MM.1S (cell line): ENCODE measurements at regions not wholly inside any gene's neighbourhood (a gene's known extent, or its start where the extent isn't known, plus 50 kb on each side); places are given as distances from the start of the nearest gene placed in this dataset.

Experiments
- DNase-seq: peaks from one replicate; pipeline ENCODE4 v3.0.0-alpha.2; 2015
- H2AFZ ChIP-seq: fragments of 300-600 bp; sonication (generic); 2 replicates; pipeline ENCODE4 v1.6.0; 2016; ENCODE audit warnings: antibody characterized with exemption, low read length
- H3F3A ChIP-seq: fragments of 300-600 bp; sonication (generic); 2 replicates; pipeline ENCODE4 v1.6.1; 2016; ENCODE audit warnings: mild to moderate bottlenecking, antibody characterized with exemption, low read length, moderate library complexity, mixed read lengths; ENCODE audit not compliant: insufficient read depth
- H3K27ac ChIP-seq: fragments of 300-600 bp; sonication (generic); 2 replicates; pipeline ENCODE4 v1.5.1; 2016; ENCODE audit warnings: mild to moderate bottlenecking, low read length
- H3K27me3 ChIP-seq: fragments of 300-600 bp; sonication (generic); replicated peaks from 2 replicates; pipeline ENCODE4 v1.6.0; 2016; ENCODE audit warnings: low read length; ENCODE audit not compliant: insufficient read depth
- H3K36me3 ChIP-seq: fragments of 300-600 bp; sonication (generic); replicated peaks from 2 replicates; pipeline ENCODE4 v1.6.1; 2016; ENCODE audit warnings: mild to moderate bottlenecking, low read length, mixed read lengths; ENCODE audit not compliant: insufficient read depth
- H3K4me1 ChIP-seq: fragments of 300-600 bp; sonication (generic); 2 replicates; pipeline ENCODE4 v1.6.1; 2016; ENCODE audit warnings: low read length, mixed read lengths
- H3K4me2 ChIP-seq: fragments of 300-600 bp; sonication (generic); 2 replicates; pipeline ENCODE4 v1.6.0; 2016; ENCODE audit warnings: low read depth, low read length
- H3K4me3 ChIP-seq: fragments of 300-600 bp; sonication (generic); 2 replicates; pipeline ENCODE4 v1.5.1; 2016; ENCODE audit warnings: low read length, mixed read lengths
- H3K79me2 ChIP-seq: fragments of 300-600 bp; sonication (generic); 2 replicates; pipeline ENCODE4 v1.6.1; 2016; ENCODE audit warnings: mixed run types, low read length, mixed read lengths
- H3K9ac ChIP-seq: fragments of 300-600 bp; sonication (generic); 2 replicates; pipeline ENCODE4 v1.6.1; 2016; ENCODE audit warnings: low read length, mixed read lengths
- H3K9me2 ChIP-seq: fragments of 300-600 bp; sonication (generic); replicated peaks from 2 replicates; pipeline ENCODE4 v1.6.1; 2016; ENCODE audit warnings: mild to moderate bottlenecking, low read length, mixed read lengths; ENCODE audit not compliant: insufficient read depth
- H3K9me3 ChIP-seq: fragments of 300-600 bp; sonication (generic); replicated peaks from 2 replicates; pipeline ENCODE4 v1.6.1; 2016; ENCODE audit warnings: mild to moderate bottlenecking, low read length, mixed read lengths; ENCODE audit not compliant: insufficient read depth
- H4K20me1 ChIP-seq: fragments of 300-600 bp; sonication (generic); 2 replicates; pipeline ENCODE4 v1.6.1; 2016; ENCODE audit warnings: mild to moderate bottlenecking, low read length, moderate library complexity, mixed read lengths; ENCODE audit not compliant: insufficient read depth
- EZH2 ChIP-seq: fragments of 300-600 bp; sonication (generic); optimal IDR thresholded peaks from 2 replicates; pipeline ENCODE3; 2017; ENCODE audit warnings: low read depth, mild to moderate bottlenecking, antibody characterized with exemption, low read length, mixed read lengths
- EZH2phosphoT487 ChIP-seq: fragments of 300-600 bp; sonication (generic); IDR thresholded peaks from 2 replicates; pipeline ENCODE4 v1.6.1; 2018; ENCODE audit warnings: antibody characterized with exemption, low read length
- TF ChIP-seq, protein P1 (sequence below): fragments of 300-600 bp; sonication (generic); IDR thresholded peaks from 2 replicates; pipeline ENCODE4 v1.5.1; 2016; ENCODE audit warnings: antibody characterized with exemption, low read length, mixed read lengths

DNA sequence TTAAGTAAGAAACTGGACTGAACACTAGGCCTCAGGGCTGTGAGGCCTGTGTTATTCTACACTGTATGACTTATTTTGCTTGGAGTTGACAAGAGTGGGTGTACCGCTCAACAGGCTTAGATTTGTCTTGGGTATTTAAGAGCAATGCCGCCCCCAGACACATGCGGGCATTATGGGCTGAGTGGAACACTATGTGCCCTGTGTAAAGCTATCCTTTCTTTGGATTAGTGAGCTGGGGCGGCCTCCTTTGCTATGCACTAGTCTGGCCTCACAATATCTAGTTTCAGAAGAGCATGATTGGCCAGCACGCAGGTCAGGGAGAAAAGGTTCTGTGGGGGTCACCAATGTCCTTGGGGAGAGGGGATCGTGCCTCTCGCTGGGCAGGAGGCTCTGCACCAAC is 206.3 kb upstream of the GDNF start:
- no peaks in the 10 kb centered on the region for H3K4me1 ChIP-seq
- H3K9me3 ChIP-seq: no peaks in the 10 kb centered on the region
- H3K9ac ChIP-seq: no peak overlapping the region
- no peaks in the 10 kb centered on the region for H3K79me2 ChIP-seq
- H3K4me3 ChIP-seq: no peak overlapping the region
- TF ChIP-seq, protein P1, sequence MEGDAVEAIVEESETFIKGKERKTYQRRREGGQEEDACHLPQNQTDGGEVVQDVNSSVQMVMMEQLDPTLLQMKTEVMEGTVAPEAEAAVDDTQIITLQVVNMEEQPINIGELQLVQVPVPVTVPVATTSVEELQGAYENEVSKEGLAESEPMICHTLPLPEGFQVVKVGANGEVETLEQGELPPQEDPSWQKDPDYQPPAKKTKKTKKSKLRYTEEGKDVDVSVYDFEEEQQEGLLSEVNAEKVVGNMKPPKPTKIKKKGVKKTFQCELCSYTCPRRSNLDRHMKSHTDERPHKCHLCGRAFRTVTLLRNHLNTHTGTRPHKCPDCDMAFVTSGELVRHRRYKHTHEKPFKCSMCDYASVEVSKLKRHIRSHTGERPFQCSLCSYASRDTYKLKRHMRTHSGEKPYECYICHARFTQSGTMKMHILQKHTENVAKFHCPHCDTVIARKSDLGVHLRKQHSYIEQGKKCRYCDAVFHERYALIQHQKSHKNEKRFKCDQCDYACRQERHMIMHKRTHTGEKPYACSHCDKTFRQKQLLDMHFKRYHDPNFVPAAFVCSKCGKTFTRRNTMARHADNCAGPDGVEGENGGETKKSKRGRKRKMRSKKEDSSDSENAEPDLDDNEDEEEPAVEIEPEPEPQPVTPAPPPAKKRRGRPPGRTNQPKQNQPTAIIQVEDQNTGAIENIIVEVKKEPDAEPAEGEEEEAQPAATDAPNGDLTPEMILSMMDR: no peak
- TF ChIP-seq EZH2phosphoT487 (no peak), EZH2 (no peak)
- H3F3A ChIP-seq: no peaks in the 10 kb centered on the region
- peak; percentile 2 for DNase-seq
- no peak overlapping the region for H2AFZ ChIP-seq
- H3K4me2 ChIP-seq: no peak overlapping the region
- no peak overlapping the region for H3K27ac ChIP-seq
- H3K36me3 ChIP-seq: no peaks in the 10 kb centered on the region
- H4K20me1 ChIP-seq: no peaks in the 10 kb centered on the region
- no peaks in the 10 kb centered on the region for H3K9me2 ChIP-seq
- H3K27me3 ChIP-seq: no peaks in the 10 kb centered on the region

DNA sequence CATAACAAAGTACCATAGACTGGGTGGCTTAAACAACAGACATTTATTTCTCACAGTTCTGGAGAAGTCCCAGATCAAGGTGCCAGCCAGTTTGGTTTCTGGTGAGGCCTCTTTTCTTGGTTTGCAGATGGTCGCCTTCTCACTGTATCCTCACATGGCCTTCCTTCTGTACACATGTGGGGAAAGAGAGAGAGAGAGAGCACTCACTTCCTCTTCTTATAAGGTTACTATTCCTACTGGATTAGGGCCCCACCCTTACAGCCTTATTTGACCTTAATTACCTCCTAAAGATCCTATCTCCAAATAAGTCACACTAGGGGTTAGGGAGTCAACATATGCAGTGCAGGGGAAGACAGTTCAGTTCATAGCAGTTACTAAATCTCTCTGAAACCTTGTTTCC is 205.6 kb upstream of the GDNF start:
- Histone ChIP-seq H3K36me3 (no peaks in the 10 kb centered on the region), H3K27me3 (no peaks in the 10 kb centered on the region), H3K4me3 (no peak overlapping the region), H3K9me3 (no peaks in the 10 kb centered on the region), H3F3A (no peaks in the 10 kb centered on the region), H3K9me2 (no peaks in the 10 kb centered on the region), H3K27ac (no peak overlapping the region), H4K20me1 (no peaks in the 10 kb centered on the region), H2AFZ (no peak overlapping the region), H3K4me1 (no peaks in the 10 kb centered on the region), H3K79me2 (no peaks in the 10 kb centered on the region), H3K9ac (no peak overlapping the region), H3K4me2 (no peak overlapping the region)
- TF ChIP-seq, protein P1: no peak
- no peak for TF ChIP-seq EZH2phosphoT487
- TF ChIP-seq EZH2: no peak
- DNase-seq: peak; percentile 1

- Histone ChIP-seq H2AFZ (no peak overlapping the region), H3K27ac (no peak overlapping the region), H3F3A (no peaks in the 10 kb centered on the region), H3K27me3 (no peaks in the 10 kb centered on the region), H4K20me1 (no peaks in the 10 kb centered on the region), H3K36me3 (no peaks in the 10 kb centered on the region), H3K9ac (no peak overlapping the region), H3K4me2 (no peak overlapping the region), H3K4me1 (no peaks in the 10 kb centered on the region), H3K79me2 (no peaks in the 10 kb centered on the region), H3K4me3 (no peak overlapping the region), H3K9me2 (no peaks in the 10 kb centered on the region), H3K9me3 (no peaks in the 10 kb centered on the region)
- no peak for TF ChIP-seq EZH2
- no peak for TF ChIP-seq EZH2phosphoT487
- TF ChIP-seq, protein P1: no peak
- no peak for DNase-seq
Observed at GRCh38 chr5:38039826-38040225, 200.0 kb upstream of the GDNF start.
